Vagina (tissue), 2 donors: ENCODE measurements at regions not wholly inside any gene's neighbourhood (a gene's known extent, or its start where the extent isn't known, plus 50 kb on each side); places are given as distances from the start of the nearest gene placed in this dataset.

Source experiments
- POLR2A ChIP-seq, 2 donors: fragments of 450-650 bp; IDR thresholded peaks; one replicate each; pipeline ENCODE4 v1.6.1; 2017; ENCODE audit warnings: antibody characterized with exemption in 2 of 2, mild to moderate bottlenecking in 2 of 2, moderate library complexity in 2 of 2
- POLR2AphosphoS5 ChIP-seq, 2 donors: sonication (generic); formaldehyde crosslinking; IDR thresholded peaks; one replicate each; pipeline ENCODE4 v1.9.0; 2017; ENCODE audit warnings: antibody characterized with exemption in 2 of 2, mild to moderate bottlenecking in 2 of 2, low read depth in 1 of 2; ENCODE audit not compliant: insufficient read depth in 1 of 2
- TF ChIP-seq, protein P1 (sequence below), 3 experiments: fragments of 450-650 bp in 2 of 3; fragments of 200-600 bp in 1 of 3; sonication (generic) in 1 of 3; IDR thresholded peaks; one replicate each; pipeline ENCODE4 v1.5.1; 2017 to 2019; ENCODE audit warnings: antibody characterized with exemption in 3 of 3, mild to moderate bottlenecking in 2 of 3, moderate library complexity in 2 of 3

DNA sequence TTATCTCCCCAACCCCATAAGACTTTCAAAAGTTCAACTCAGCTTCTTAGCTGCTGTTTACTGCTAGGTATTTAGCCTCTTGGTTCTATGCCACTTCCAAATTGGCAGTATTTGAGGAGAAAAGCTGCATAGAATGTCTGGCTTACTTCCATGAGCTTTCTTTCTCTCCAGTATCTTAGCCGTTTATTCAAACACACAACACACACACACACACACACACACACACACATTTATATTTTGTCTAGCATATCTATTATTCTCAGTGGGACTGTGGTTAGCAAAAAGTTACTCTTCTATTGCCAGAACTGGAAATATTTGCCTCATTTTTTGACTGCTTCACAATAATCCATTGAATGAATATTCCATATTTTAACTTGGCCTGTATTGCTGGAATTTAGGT lies 634.2 kb upstream of the IMPG1 start:
- TF ChIP-seq, protein P1, sequence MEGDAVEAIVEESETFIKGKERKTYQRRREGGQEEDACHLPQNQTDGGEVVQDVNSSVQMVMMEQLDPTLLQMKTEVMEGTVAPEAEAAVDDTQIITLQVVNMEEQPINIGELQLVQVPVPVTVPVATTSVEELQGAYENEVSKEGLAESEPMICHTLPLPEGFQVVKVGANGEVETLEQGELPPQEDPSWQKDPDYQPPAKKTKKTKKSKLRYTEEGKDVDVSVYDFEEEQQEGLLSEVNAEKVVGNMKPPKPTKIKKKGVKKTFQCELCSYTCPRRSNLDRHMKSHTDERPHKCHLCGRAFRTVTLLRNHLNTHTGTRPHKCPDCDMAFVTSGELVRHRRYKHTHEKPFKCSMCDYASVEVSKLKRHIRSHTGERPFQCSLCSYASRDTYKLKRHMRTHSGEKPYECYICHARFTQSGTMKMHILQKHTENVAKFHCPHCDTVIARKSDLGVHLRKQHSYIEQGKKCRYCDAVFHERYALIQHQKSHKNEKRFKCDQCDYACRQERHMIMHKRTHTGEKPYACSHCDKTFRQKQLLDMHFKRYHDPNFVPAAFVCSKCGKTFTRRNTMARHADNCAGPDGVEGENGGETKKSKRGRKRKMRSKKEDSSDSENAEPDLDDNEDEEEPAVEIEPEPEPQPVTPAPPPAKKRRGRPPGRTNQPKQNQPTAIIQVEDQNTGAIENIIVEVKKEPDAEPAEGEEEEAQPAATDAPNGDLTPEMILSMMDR (IDR thresholded peaks at IDR 0.05), result no peak
- TF ChIP-seq POLR2AphosphoS5 (IDR thresholded peaks at IDR 0.05; ENCODE audit: insufficient read depth in 1 of 2, low read depth in 1 of 2), result no peak
- TF ChIP-seq POLR2A (IDR thresholded peaks at IDR 0.05), result no peak
